ENCODE measurements at regions not wholly inside any gene's neighbourhood (a gene's known extent, or its start where the extent isn't known, plus 50 kb on each side); places are given as distances from the start of the nearest gene placed in this dataset.

- DNase-seq, result no peak
- H3K4me1 ChIP-seq, result no peaks in the 10 kb centered on the region
- TF ChIP-seq CTCF (IDR thresholded peaks at IDR 0.05; ENCODE audit: low read depth, low read length), result no peak
Observed at GRCh38 chr12:18853570-18854366, 115.8 kb downstream of the CAPZA3 start.

GRCh38 chr12:18857656-18858055, 119.7 kb downstream of the CAPZA3 start:
- Histone ChIP-seq H3K9me3 (no peaks in the 10 kb centered on the region), H3K4me1 (no peaks in the 10 kb centered on the region), H3K4me3 (ENCODE audit: low read depth, low read length) (no peak overlapping the region), H3K36me3 (no peaks in the 10 kb centered on the region), H3K27me3 (no peaks in the 10 kb centered on the region)
- no peak for DNase-seq
- TF ChIP-seq CTCF (IDR thresholded peaks at IDR 0.05; ENCODE audit: low read depth, low read length), result no peak

More at GRCh38 chr12:18853570-18854366, 115.8 kb downstream of the CAPZA3 start:
- Histone ChIP-seq H3K9me3 (no peaks in the 10 kb centered on the region), H3K27me3 (no peaks in the 10 kb centered on the region), H3K4me3 (ENCODE audit: low read depth, low read length) (no peak overlapping the region), H3K36me3 (no peaks in the 10 kb centered on the region)

- DNase-seq, result no peak
- TF ChIP-seq CTCF (IDR thresholded peaks at IDR 0.05; ENCODE audit: low read depth, low read length), result no peak
- Histone ChIP-seq H3K9me3 (no peaks in the 10 kb centered on the region), H3K27me3 (no peaks in the 10 kb centered on the region), H3K36me3 (no peaks in the 10 kb centered on the region), H3K4me3 (ENCODE audit: low read depth, low read length) (no peak overlapping the region), H3K4me1 (no peaks in the 10 kb centered on the region)
Observed at GRCh38 chr12:18859400-18859799, 121.5 kb downstream of the CAPZA3 start.

GRCh38 chr12:18861287-18861858, 123.5 kb downstream of the CAPZA3 start:
- DNase-seq, result no peak
- Histone ChIP-seq H3K36me3 (no peaks in the 10 kb centered on the region), H3K27me3 (no peaks in the 10 kb centered on the region), H3K4me3 (ENCODE audit: low read depth, low read length) (no peak overlapping the region), H3K4me1 (peaks cover 6% of the 10 kb centered on the region), H3K9me3 (no peaks in the 10 kb centered on the region)
- peak; percentile 53 for TF ChIP-seq CTCF (IDR thresholded peaks at IDR 0.05; ENCODE audit: low read depth, low read length)

GRCh38 chr12:18863769-18864500, 126.0 kb downstream of the CAPZA3 start:
- no peak overlapping the region for H3K4me3 ChIP-seq (ENCODE audit: low read depth, low read length)
- H3K27me3 ChIP-seq, result no peaks in the 10 kb centered on the region
- H3K9me3 ChIP-seq, result no peaks in the 10 kb centered on the region
- no peaks in the 10 kb centered on the region for H3K36me3 ChIP-seq
- no peak for TF ChIP-seq CTCF (IDR thresholded peaks at IDR 0.05; ENCODE audit: low read depth, low read length)
- DNase-seq, result no peak
- H3K4me1 ChIP-seq, result peaks cover 23% of the 10 kb centered on the region
